ENCODE measurements at regions not wholly inside any gene's neighbourhood (a gene's known extent, or its start where the extent isn't known, plus 50 kb on each side); places are given as distances from the start of the nearest gene placed in this dataset.

GRCh38 chr7:136148920-136149319 lies 171.8 kb upstream of the MTPN start:
- no peak overlapping the region for H3K27ac Mint-ChIP-seq
- Histone ChIP-seq H2BK120ac (ENCODE audit: low read depth, low read length, poor library complexity, severe bottlenecking) (no peak overlapping the region), H3T11ph (ENCODE audit: low read length) (no peak overlapping the region), H3K18ac (ENCODE audit: insufficient read length, low read depth, low read length) (no peak overlapping the region), H4K20me1 (ENCODE audit: control insufficient read depth, insufficient read depth, insufficient read length) (no peaks in the 10 kb centered on the region), H2AK5ac (ENCODE audit: insufficient read length, low read length) (no peak overlapping the region), H2BK20ac (ENCODE audit: low read depth, low read length, poor library complexity, severe bottlenecking) (no peak overlapping the region), H2BK15ac (ENCODE audit: low read depth, low read length) (no peak overlapping the region), H4K8ac (replicated peaks; ENCODE audit: insufficient read length, low read depth, low read length) (no peak overlapping the region), H2AFZ (ENCODE audit: low read length) (no peak overlapping the region), H3K9ac (ENCODE audit: extremely low read depth, insufficient read length, low read length) (no peak overlapping the region), H3K4ac (ENCODE audit: low read depth, low read length) (no peak overlapping the region), H3K27me3 (ENCODE audit: insufficient read depth, low read length) (no peaks in the 10 kb centered on the region), H4K5ac (ENCODE audit: insufficient read length, low read depth, low read length) (no peak overlapping the region), H3K4me2 (ENCODE audit: insufficient read depth, insufficient read length, low read length) (no peak overlapping the region), H3K23me2 (ENCODE audit: insufficient read length, low read depth, low read length, poor library complexity, severe bottlenecking) (no peaks in the 10 kb centered on the region), H3K23ac (ENCODE audit: insufficient read length, low read depth, low read length) (no peak overlapping the region), H3K79me1 (ENCODE audit: insufficient read depth, low read depth, low read length, poor library complexity, severe bottlenecking) (no peaks in the 10 kb centered on the region), H2BK12ac (ENCODE audit: insufficient read length, low read depth, low read length) (no peak overlapping the region), H3K14ac (ENCODE audit: insufficient read depth, low read length) (no peak overlapping the region), H4K91ac (ENCODE audit: insufficient read length, low read depth, low read length) (no peak overlapping the region), H3K79me2 (ENCODE audit: insufficient read depth, low read length) (no peaks in the 10 kb centered on the region), H3K27ac (ENCODE audit: insufficient read length, low read depth, low read length) (no peak overlapping the region), H3K4me1 (ENCODE audit: insufficient read depth, low read length) (no peaks in the 10 kb centered on the region), H2BK5ac (ENCODE audit: insufficient read length, low read length) (no peak overlapping the region), H3K56ac (ENCODE audit: insufficient read length, low read depth, low read length) (no peak overlapping the region), H3K9me3 (ENCODE audit: control insufficient read depth, low read depth, low read length) (no peaks in the 10 kb centered on the region)
- no peaks in the 10 kb centered on the region for H3K27me3 Mint-ChIP-seq (ENCODE audit: low read depth)
- TF ChIP-seq CTCF (conservative IDR thresholded peaks at IDR 0.05): no peak
- H3K4me1 Mint-ChIP-seq: no peaks in the 10 kb centered on the region
- DNase-seq: no peak
- WGBS (ENCODE audit: extremely low coverage, insufficient read length, low lambda C conversion rate): no CpG with 5 or more reads among the region's 5 CpGs
- H3K4me3 Mint-ChIP-seq: no peak overlapping the region
- no peaks in the 10 kb centered on the region for H3K9me3 Mint-ChIP-seq
- no peaks in the 10 kb centered on the region for H3K36me3 Mint-ChIP-seq (ENCODE audit: insufficient read depth in 1 of 3, low read depth in 3 of 3)
